HG03442 (cell line): ENCODE measurements at regions not wholly inside any gene's neighbourhood (a gene's known extent, or its start where the extent isn't known, plus 50 kb on each side); places are given as distances from the start of the nearest gene placed in this dataset.

Experiments used
- ATAC-seq: cut with Tn5 transposase; IDR thresholded peaks from one replicate; pipeline ENCODE4 v1.9.1; 2021; ENCODE audit warnings: mild to moderate bottlenecking, moderate library complexity; ENCODE audit not compliant: unreplicated experiment

DNA sequence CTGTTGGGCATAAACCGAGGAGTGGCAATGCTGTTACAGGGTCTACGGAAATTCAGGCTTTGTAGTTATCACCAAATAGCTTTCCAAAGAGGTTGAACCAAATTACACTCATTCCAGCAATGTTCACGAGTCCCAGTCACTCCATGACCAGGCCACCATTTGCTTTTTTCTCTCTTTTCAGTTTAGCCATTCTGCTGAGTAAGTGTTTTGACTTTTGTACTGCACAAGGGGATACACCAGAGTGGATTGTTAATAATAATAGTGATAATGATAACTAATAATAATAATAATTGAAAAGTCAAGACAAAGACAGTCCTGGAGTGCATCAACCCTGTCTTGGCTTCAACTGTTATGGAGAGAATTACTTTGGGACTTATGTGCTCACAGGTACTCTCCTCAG lies 343.5 kb downstream of the AACS start:
- no peak for ATAC-seq

DNA sequence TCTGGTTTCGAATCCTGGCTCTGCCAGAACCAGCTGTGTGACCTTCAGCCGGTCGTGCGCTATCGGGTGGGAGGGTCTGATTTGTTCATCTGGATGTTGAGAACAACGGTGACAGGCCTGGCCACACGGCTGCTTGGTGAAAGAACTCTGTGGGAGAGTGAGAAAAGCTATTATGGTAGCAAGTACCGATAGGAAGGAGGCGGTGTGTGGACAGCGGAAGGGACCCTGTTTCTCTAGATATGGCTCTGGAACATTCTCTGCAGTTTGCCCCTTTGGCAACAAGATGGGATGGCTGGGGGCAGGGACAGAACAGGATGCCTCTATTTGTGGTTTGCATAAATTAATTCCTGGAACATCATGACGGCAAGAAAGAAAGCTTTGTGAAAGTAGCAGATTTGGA lies 347.3 kb downstream of the AACS start:
- ATAC-seq: no peak

DNA sequence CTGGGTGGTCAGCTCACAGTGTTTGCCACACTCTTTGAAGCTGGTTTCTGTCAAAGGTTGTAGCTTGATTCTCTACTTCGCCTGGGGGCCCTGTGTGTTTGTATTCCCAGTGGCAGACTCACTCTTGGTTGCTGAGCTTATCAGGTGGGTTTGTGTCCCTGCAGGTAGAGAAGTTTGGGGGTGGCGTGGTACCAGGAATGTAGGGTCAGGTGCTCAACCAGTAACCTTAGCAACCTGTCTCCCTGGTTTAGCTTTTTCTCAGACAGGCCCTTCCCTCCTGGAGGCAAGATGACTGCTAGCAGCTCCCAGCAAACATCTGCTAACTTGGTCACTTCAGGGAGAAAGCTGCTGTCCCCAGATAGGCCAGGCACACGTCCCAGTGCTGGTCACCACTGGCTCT lies 352.2 kb downstream of the AACS start:
- no peak for ATAC-seq

DNA sequence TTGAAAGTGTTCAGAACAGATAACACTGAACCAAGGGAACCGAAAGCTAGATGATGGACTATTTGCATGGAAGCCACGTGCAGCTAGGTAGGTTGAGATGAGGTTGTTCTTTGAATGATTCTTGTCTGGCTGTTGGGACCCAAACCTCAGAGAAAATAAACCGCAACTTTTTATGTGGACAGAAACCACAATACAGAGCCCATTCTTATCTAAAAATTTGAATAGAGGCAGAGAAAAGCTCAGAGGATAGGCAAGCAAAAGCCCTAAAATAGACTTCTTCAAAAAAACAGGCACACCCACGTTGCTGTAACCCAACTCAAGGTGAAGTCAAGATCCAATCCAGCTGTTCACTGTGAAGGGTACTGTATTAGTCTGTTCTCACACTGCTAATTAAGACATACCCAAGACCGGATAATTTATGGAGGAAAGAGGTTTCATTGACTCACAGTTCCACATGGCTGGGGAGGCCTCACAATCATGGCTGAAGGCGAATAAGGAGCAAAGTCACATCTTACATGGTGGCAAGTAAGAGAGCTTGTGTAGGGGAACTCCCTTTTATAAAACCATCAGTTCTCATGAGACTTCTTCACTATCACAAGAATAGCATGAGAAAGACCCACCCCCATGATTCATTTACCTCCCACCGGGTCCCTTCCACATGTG lies 353.8 kb downstream of the AACS start:
- ATAC-seq: peak; percentile 78

DNA sequence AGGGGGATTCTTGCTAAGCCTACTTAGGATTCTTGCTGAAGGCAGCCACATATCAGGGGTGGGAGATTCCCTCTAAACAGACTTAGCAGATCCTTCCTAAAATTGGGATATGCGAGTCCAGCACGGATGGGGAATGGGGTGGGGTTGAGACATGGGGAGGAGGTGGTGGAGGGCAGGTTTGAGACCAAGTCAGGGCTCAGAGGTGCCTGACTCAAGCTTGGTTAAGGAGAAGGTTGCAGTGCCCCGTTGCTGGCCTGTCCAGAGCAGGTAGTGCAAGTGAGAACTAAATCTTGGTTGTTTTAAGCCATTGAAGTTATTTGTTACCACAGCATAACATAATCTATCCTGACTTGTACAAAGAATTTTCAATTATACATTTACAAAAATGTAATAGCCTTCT lies 359.7 kb downstream of the AACS start:
- ATAC-seq: no peak

DNA sequence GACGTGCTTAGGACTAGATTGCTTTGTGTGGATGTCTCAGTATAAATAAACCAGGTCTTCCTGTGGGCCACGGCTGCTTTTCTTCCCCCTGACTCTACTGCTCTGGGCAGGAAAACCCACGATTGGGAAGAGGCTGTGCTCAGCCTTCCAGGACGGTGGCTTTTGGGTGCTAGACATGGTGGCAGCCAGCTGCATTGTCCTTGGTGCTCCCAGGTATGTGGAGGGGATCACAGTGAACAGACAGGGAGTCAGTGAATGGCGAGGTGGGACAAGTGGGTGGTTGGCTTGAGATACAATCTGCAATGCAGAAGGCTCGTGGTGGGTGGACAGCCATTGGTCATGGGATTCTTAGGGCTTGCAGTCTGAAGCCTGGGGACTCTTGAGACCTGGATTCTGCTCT lies 366.3 kb downstream of the AACS start:
- ATAC-seq: no peak

DNA sequence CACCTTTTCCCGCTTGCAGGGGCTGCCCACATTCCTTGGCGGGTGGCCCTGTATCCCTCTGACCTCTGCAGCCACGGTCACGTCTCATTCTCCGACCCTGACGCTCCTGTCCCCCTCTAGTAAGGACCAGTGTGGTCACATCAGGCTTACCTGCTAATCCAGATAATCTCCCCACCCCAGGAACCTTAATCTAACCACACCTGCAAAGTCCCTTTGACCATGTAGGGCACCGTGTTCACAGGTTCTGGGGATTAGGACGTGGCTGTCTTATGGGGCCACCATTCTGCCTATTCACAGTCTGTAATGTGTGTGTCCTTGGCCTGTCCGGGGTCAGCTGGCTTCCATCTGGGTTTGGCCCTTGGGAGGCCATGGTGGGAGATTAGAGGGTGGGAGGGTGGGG lies 368.9 kb downstream of the AACS start:
- ATAC-seq: no peak

DNA sequence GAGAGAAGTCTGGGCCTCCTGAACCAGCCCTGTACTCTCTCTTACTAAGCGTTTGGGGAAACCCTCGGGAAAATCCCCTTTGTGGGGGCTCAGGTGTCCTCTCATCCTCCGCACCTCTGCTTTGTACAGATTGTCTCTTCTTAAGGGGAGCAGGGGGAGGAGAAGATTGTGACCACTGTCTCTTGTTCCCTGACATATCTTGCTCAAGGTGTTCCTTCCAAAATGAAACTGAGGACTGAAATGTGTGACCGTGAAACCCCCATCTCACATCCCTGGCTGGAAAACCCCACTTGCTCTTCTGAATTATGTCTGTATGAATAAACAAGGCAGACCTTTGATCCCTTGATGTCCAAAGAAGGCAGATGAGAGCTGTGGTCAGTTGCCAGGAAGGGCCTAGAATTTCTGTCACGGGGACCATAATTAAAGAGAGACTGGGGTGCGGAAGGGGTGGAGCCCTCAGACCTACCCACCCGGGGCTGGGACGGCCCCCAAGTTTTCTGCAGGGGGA lies 369.8 kb downstream of the AACS start:
- peak; percentile 85 for ATAC-seq

DNA sequence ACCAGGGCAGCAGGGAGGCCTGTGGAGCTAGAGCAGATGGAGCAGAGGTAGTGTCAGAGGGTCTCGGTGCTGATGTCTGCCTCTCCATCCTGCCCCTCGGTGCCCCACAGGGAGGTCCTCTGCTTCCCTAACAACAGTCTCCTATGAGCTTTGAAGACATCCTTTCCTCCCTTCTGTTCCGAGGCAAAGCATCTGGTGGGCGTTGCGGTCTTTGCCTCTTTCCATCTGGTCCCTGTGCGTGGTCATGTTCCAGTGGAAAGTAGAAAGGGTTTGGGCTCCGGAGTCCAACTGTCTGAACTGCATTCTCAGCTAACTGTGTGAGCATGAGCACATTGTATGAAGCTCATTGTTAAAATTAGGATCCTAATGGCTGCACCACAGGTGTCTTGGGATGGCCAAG lies 370.6 kb downstream of the AACS start:
- ATAC-seq: no peak

DNA sequence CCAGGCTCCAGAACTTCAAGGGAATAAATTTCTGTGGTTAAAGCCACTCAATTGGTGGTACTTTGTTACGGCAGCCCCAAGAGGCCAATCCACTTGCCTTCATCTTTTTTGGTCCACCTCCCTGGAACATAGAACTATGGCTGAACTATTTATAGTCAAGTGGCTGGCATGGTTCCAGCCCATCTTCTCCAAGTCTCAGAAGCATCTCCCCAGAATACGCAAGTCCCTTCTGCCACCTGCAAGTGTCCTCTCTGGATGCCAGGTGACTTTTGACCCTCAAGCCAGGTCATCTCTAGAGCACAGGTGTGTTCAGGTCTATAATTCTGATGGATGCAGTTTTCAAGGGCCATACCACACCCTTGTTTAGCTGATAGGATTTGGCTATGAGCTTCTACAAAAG lies 371.5 kb downstream of the AACS start:
- ATAC-seq: no peak

DNA sequence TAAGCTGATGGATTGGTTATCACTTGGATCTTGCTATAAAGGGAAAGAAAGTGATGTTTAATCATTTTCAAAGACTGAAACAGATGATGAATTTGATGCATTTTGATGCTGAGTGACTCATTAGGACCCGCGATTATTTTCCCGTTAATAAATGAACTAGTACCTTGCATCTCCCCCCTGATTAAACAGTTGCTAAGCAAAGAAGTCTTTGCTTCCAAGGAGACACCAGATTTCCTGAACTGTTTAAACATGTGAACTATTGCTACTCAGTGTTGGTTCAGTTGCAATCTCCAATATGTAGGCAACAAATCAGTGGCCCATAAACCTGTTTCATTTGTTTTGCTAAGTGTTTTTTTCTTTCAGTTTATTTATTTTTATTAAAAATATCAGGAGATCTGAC lies 375.2 kb downstream of the AACS start:
- ATAC-seq: no peak

DNA sequence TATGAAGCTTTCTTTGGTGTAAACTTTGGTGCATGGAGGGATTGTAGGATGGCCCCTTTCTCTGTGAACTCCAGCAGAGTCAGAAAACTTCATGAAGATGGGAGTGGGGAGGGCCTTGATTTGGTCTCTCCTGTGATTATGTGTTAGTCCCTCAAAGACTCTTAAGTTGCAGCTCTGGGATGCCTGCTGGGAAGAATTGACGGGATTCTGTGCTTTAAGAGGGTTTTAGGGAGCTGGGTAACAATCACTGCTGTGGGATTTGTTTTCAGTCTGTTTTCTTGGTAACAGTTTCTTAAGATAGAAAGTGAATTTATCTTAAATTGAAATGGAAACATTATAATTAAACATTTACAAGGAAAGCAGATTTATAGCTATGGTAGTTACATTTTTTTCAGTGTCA lies 378.1 kb downstream of the AACS start:
- ATAC-seq: no peak

DNA sequence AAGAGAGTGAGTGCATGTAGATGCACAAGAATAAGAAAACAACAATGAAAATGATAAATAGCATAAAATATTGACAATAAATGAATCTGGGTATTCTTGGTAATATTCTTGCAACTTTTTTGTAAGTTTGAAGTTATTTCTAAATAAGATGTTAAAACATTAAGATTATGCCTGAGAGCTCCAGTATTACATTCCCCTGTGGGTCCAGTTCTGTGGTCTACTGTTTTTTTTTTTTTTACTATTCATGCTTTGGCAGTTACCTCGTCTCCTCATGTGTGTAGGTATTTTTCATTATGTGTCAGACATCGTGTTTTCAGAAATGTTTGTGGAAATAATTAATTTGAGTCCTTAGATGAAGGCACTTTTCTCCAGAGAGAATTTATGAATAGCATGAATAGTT lies 386.2 kb downstream of the AACS start:
- no peak for ATAC-seq

DNA sequence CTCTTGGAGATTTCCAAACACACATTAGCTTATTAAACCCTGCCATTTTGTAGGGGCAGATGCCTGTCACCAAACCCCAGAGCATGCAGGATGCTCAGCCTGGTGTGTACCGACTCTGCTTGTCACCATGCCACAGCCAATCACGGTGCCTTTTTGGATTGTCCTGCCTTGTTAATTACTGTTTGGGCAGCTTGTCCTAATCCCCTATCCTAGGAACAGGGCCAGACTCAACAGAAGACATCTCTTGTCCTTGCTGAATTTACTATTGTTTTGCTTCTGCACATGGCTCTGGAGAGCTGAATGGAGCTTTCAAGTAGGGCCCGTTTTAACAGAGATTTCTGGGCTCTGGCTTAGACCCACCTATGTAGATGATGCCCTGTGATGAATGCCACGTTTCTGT lies 388.5 kb downstream of the AACS start:
- ATAC-seq: no peak

DNA sequence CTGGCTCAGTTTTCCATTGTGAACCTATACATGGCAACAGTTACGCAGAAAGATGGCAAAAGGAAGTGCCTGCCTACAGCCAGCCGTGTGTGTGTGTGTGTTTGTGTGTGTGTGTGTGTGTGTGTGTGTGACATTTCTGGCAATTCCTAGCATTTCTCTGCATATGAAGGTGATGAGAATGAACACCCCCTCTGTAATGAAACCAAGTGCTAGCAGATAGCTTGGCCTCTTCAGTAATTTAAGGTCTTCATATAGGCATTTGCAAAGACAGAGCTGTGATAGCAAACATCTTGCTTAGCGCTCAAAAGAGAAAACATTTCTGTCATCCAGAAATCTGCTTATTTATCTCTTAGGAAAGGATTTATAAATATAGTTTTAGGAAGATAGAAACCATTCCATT lies 389.1 kb downstream of the AACS start:
- ATAC-seq: no peak

DNA sequence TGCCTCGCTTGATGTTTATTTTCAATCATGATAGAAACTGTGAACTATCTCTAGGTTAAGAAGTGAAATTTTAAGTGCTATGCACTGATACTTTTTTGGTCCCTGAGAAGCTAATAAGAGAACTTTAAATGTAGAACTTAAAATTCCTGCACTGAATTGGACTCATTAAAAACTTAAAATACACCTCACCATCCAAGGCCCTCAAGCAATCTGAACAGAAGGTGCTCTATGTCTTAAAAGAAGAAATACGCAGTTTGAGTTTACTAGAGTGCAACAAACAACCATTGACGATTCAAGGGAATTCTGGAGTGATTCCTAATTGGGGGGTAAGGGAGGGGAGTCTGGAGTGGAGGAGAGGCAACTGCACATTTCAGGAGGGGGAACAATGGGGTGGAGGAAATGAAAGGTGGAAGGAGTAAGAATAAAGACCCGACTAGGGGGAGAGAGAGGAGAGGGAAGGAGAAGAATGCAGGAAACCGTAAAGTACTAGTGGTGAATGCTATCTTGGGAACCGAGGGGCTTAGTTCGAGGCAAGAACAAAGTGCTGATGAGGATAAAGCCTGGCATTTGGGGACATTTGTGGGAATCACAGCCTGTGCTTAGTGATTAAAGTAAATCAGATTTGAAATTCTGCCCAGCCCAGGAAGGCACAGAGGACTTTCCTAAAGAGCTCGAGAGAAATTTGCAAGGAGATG lies 389.7 kb downstream of the AACS start:
- no peak for ATAC-seq

DNA sequence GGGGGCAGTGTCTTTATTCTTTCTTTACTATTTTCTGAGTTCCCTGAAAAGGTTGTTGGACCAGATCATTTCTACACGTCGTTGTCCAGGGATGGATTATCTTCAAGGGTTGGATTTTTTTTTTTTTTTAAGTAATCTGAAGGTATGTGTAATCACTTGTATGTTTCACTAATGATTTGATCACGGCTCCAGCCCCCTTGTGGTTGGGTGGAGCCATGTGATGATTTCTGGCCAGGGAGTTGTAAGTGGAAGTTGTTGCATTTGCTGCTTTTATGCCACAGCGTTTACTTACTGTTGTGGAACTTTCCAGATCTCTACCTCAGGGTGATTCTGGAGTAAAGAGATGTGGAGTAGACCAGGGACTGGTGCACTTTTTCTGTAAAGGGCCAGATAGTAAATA lies 390.3 kb downstream of the AACS start:
- no peak for ATAC-seq

DNA sequence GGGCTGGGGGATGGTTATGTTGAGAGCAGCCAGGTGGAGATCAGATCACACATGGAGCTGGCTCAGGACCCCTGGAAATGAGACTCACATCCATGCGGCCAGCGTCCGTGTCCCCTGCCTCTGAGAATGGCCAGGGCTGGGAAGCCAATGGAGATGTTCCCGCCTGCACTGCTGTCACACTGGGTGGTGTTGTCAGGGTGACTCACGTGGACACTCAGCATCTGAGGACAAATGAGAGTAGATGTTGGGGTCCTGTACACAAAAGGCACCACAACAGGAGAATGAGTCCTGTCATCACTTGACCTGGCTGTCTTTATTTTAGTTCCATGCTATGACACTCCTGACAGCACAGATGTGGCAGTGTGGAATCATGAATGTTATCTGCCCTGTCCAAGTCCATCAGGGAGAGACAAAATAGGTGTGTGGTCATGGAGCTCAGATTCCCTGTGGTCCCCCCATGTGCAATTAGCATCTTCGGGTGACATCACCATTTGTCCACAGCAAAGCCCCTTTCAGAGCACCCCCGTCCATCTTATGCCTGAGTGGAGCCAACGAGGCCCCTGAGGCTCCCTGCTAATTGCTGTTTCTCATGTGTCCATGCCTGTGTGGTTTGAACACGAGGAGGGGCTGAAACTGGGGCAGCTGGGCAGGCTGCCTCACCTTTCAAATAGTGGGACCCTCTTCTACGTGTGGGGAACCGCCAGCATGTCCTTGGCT lies 393.5 kb downstream of the AACS start:
- no peak for ATAC-seq

DNA sequence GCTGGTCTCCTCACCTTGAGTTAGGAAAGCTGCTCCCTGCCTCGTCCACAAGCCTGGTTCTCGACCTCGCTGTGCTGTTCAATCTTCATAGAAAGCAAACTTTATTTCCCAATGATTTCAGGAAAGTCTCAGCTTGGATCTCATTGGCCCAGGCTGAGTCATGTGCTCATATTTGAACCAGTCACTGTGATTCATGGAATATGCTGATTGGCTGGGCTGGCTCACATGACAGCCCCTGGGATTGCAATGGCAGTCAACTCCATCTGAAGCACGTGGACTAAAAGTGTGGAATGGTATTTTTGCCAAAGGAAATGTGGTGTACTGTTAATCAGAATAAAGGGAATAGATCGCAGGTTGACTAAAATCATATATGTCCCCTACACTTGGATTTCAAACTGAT lies 396.6 kb downstream of the AACS start:
- no peak for ATAC-seq

DNA sequence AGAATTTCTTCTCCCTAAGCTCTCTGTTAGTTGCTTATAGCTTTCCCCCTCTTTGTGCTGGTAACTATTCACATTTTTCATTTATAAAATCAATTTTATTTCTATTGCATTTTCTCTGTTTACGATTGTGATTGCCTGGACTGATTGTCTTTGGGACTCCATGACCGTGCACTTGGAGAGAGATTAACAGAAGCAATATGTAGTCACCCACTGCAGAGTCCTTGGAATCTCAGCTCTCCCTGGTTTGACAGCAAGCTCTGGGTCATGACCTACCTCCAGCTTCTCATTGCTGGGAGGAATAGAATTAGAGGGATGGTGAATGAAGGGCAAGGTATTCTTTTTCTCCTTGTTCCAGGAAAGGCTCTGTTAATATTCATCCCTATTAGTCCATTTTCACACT lies 398.2 kb downstream of the AACS start:
- ATAC-seq: no peak

DNA sequence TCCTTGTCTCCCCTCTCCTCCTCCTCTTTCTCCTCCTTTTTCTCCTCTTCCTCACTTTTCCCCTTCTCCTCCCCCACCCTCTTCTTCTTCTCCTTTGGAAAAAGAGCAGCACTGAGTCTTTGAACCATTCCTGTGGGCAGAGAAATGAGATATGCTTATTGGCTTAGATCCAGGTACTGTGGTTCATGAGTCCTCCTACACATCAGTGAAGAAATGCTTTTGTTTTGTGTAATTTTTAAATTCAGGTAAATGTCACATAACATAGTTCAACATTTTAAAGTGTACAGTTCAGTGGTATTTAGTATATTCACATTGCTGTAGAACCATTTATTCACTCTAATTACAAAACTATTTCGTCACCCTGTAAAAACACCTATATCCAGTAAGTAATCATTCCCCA lies 402.1 kb downstream of the AACS start:
- no peak for ATAC-seq

DNA sequence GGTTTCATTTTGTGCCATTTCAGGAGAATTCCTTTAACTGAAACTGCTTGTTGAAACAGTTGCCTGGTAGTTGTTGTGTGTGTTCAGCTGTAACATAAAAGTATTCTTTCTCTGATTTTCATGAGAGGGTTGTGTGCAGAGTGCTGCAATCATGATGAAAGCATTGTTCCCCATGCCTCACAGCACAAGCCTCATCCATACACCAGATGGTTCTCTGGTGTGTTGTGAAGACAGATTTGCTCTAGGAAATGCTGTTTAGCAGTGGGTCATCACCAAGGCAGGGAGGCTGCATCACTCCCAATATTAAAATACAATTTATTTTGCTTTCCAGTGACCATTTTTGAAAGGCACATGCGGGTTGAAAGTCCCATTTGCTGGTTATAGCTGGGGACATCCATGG lies 404.4 kb downstream of the AACS start:
- ATAC-seq: no peak
